DOHH2 (cell line): ENCODE measurements at regions not wholly inside any gene's neighbourhood (a gene's known extent, or its start where the extent isn't known, plus 50 kb on each side); places are given as distances from the start of the nearest gene placed in this dataset.
"Not testable (repeated sequence)": the region's sequence is repeated elsewhere in the genome, so short reads cannot be mapped to it uniquely, and the experiment has no call there.

Experiments
- H3F3A ChIP-seq: fragments of 200-600 bp; sonication (generic), shearing (Covaris generic); 2 replicates; pipeline ENCODE4 v1.6.0; 2016; ENCODE audit warnings: antibody characterized with exemption, mild to moderate bottlenecking; ENCODE audit not compliant: control insufficient read depth, insufficient read depth
- H3K27ac ChIP-seq: fragments of 200-600 bp; sonication (generic); 2 replicates; pipeline ENCODE4 v1.5.1; 2014; ENCODE audit warnings: low read depth, mild to moderate bottlenecking, low read length, moderate library complexity
- H3K27me3 ChIP-seq: fragments of 200-600 bp; sonication (generic); 2 replicates; pipeline ENCODE4 v1.6.1; 2014; ENCODE audit warnings: mild to moderate bottlenecking, low read length, mixed read lengths; ENCODE audit not compliant: control insufficient read depth
- H3K36me3 ChIP-seq: fragments of 200-600 bp; sonication (generic); 2 replicates; pipeline ENCODE4 v1.6.1; 2014; ENCODE audit warnings: mild to moderate bottlenecking, low read length, moderate library complexity, mixed read lengths; ENCODE audit not compliant: control insufficient read depth
- H3K4me1 ChIP-seq: fragments of 200-600 bp; sonication (generic); 2 replicates; pipeline ENCODE4 v1.6.1; 2014; ENCODE audit warnings: mild to moderate bottlenecking, low read length, mixed read lengths; ENCODE audit not compliant: control insufficient read depth
- H3K4me2 ChIP-seq: fragments of 200-600 bp; sonication (generic); 2 replicates; pipeline ENCODE4 v1.6.0; 2014; ENCODE audit warnings: mild to moderate bottlenecking, low read length, moderate library complexity
- H3K4me3 ChIP-seq: fragments of 200-600 bp; sonication (generic); 2 replicates; pipeline ENCODE4 v1.5.1; 2014; ENCODE audit warnings: mild to moderate bottlenecking, low read length, mixed read lengths
- H3K79me2 ChIP-seq: fragments of 200-600 bp; sonication (generic); 2 replicates; pipeline ENCODE4 v1.6.1; 2014; ENCODE audit warnings: mild to moderate bottlenecking, low read length, mixed read lengths; ENCODE audit not compliant: control insufficient read depth
- H3K9me2 ChIP-seq: fragments of 200-600 bp; sonication (generic); replicated peaks from 2 replicates; pipeline ENCODE4 v1.6.1; 2014; ENCODE audit warnings: mild to moderate bottlenecking, low read length, mixed read lengths; ENCODE audit not compliant: control insufficient read depth
- H3K9me3 ChIP-seq: fragments of 200-600 bp; sonication (generic); 2 replicates; pipeline ENCODE4 v1.6.1; 2014; ENCODE audit warnings: antibody characterized with exemption, low read length, mixed read lengths; ENCODE audit not compliant: control insufficient read depth, insufficient read depth
- H4K20me1 ChIP-seq: fragments of 200-600 bp; sonication (generic); 2 replicates; pipeline ENCODE4 v1.6.0; 2014; ENCODE audit warnings: low read depth, mild to moderate bottlenecking, antibody characterized with exemption, low read length, moderate library complexity; ENCODE audit not compliant: control insufficient read depth, insufficient read depth
- CTCF ChIP-seq: fragments of 200-600 bp; sonication (generic); IDR thresholded peaks from one replicate; pipeline ENCODE4 v1.5.1; 2014; ENCODE audit warnings: antibody characterized with exemption, mild to moderate bottlenecking, low read depth, low read length; ENCODE audit not compliant: poor library complexity, severe bottlenecking
- EZH2phosphoT487 ChIP-seq: fragments of 200-600 bp; sonication (generic); IDR thresholded peaks from 2 replicates; pipeline ENCODE4 v1.6.1; 2017; ENCODE audit warnings: borderline replicate concordance, mild to moderate bottlenecking, antibody characterized with exemption, low read length, moderate library complexity, mixed read lengths

- Histone ChIP-seq H3K27ac (no peak overlapping the region), H4K20me1 (no peaks in the 10 kb centered on the region), H3K27me3 (no peaks in the 10 kb centered on the region), H3F3A (no peaks in the 10 kb centered on the region), H3K36me3 (no peaks in the 10 kb centered on the region), H3K4me3 (no peak overlapping the region), H3K4me1 (no peaks in the 10 kb centered on the region), H3K4me2 (no peak overlapping the region), H3K9me3 (no peaks in the 10 kb centered on the region), H3K9me2 (no peaks in the 10 kb centered on the region), H3K79me2 (no peaks in the 10 kb centered on the region)
- no peak for TF ChIP-seq CTCF
- TF ChIP-seq EZH2phosphoT487, result no peak
These were observed 196.5 kb downstream of the LNPK start for GRCh38 chr2:175805442-175806124.

GRCh38 chr2:175804122-175804521, 197.9 kb downstream of the LNPK start:
- Histone ChIP-seq H3K27me3 (no peaks in the 10 kb centered on the region), H3K4me2 (no peak overlapping the region), H3K4me1 (no peaks in the 10 kb centered on the region), H3K9me2 (no peaks in the 10 kb centered on the region), H4K20me1 (no peaks in the 10 kb centered on the region), H3K79me2 (no peaks in the 10 kb centered on the region), H3K36me3 (no peaks in the 10 kb centered on the region), H3F3A (no peaks in the 10 kb centered on the region), H3K27ac (no peak overlapping the region), H3K4me3 (no peak overlapping the region), H3K9me3 (no peaks in the 10 kb centered on the region)
- TF ChIP-seq EZH2phosphoT487 (no peak), CTCF (no peak)

GRCh38 chr2:175796422-175796821, 205.6 kb downstream of the LNPK start:
- not testable (repeated sequence) for H3K4me2 ChIP-seq, H3K27me3 ChIP-seq, H3K9me2 ChIP-seq, H3K9me3 ChIP-seq, H3K4me1 ChIP-seq, H3F3A ChIP-seq, H3K4me3 ChIP-seq, H3K36me3 ChIP-seq, H3K27ac ChIP-seq, H4K20me1 ChIP-seq, H3K79me2 ChIP-seq

GRCh38 chr2:175793648-175794047, 208.4 kb downstream of the LNPK start:
- H3K4me1 ChIP-seq, result no peaks in the 10 kb centered on the region
- H3K36me3 ChIP-seq, result no peaks in the 10 kb centered on the region
- H3K79me2 ChIP-seq, result no peaks in the 10 kb centered on the region
- no peak for TF ChIP-seq EZH2phosphoT487
- no peak for TF ChIP-seq CTCF
- H3F3A ChIP-seq, result no peaks in the 10 kb centered on the region
- no peak overlapping the region for H3K4me2 ChIP-seq
- H3K27ac ChIP-seq, result no peak overlapping the region
- no peaks in the 10 kb centered on the region for H4K20me1 ChIP-seq
- no peaks in the 10 kb centered on the region for H3K9me2 ChIP-seq
- no peaks in the 10 kb centered on the region for H3K27me3 ChIP-seq
- H3K4me3 ChIP-seq, result no peak overlapping the region
- H3K9me3 ChIP-seq, result peaks cover 3% of the 10 kb centered on the region; the same call in 1 of the 2 replicates
